WTC11 (cell line): ENCODE measurements at regions not wholly inside any gene's neighbourhood (a gene's known extent, or its start where the extent isn't known, plus 50 kb on each side); places are given as distances from the start of the nearest gene placed in this dataset.

ENCODE experiments used
- ATAC-seq: fragments of 200-7000 bp; cut with Tn5 transposase; 2 replicates; pipeline ENCODE4 v1.10.0; 2021; ENCODE audit warnings: mild to moderate bottlenecking, moderate library complexity
- CTCF ChIA-PET: fragments of 300-600 bp; sonication (Branson Sonifier 250); formaldehyde crosslinking; loops from one replicate; lab custom pipeline; 2021; ENCODE audit warnings: antibody characterized with exemption; lab: Charles Lee
- POLR2A ChIA-PET: fragments of 350-600 bp; sonication (Branson Sonifier 250); formaldehyde crosslinking; loops from one replicate; lab custom pipeline; 2021; ENCODE audit warnings: antibody characterized with exemption; lab: Charles Lee
- DNase-seq: peaks from one replicate; pipeline ENCODE4 v3.0.0; 2021; ENCODE audit warnings: low spot score
- H3K27ac Mint-ChIP-seq: 2 replicates; pipeline ENCODE4 v1.8.0; 2021; ENCODE audit warnings: mixed read lengths
- H3K27me3 Mint-ChIP-seq: 2 replicates; pipeline ENCODE4 v1.8.0; 2021; ENCODE audit warnings: low read depth, mild to moderate bottlenecking, moderate library complexity, mixed read lengths
- H3K36me3 Mint-ChIP-seq: 2 replicates; pipeline ENCODE4 v1.8.0; 2021; ENCODE audit warnings: mixed read lengths
- H3K4me1 Mint-ChIP-seq: 2 replicates; pipeline ENCODE4 v1.8.0; 2022; ENCODE audit warnings: mixed read lengths
- H3K4me3 Mint-ChIP-seq: 2 replicates; pipeline ENCODE4 v1.8.0; 2021; ENCODE audit warnings: mild to moderate bottlenecking, moderate library complexity, mixed read lengths
- H3K9me3 Mint-ChIP-seq: 2 replicates; pipeline ENCODE4 v1.8.0; 2021; ENCODE audit warnings: mixed read lengths
- CDX4 ChIP-seq: fragments of 250-450 bp; sonication (Bioruptor Pico); IDR thresholded peaks from 2 replicates; pipeline ENCODE4 v1.9.0; 2021; ENCODE audit warnings: moderate library complexity, mild to moderate bottlenecking, inconsistent platforms, borderline replicate concordance
- CREM ChIP-seq: sonication (generic); formaldehyde crosslinking; IDR thresholded peaks from 2 replicates; pipeline ENCODE4 v1.8.1; 2022; ENCODE audit warnings: mild to moderate bottlenecking, missing genetic modification reagents, moderate library complexity
- ETV6 ChIP-seq: sonication (generic); formaldehyde crosslinking; IDR thresholded peaks from 2 replicates; pipeline ENCODE4 v1.8.1; 2022; ENCODE audit warnings: mild to moderate bottlenecking, missing genetic modification reagents
- FOXP1 ChIP-seq: sonication (generic); formaldehyde crosslinking; IDR thresholded peaks from 2 replicates; pipeline ENCODE4 v1.8.0; 2022; ENCODE audit warnings: missing genetic modification reagents, mild to moderate bottlenecking, moderate library complexity, borderline replicate concordance
- JAZF1 ChIP-seq: fragments of 250-450 bp; sonication (Bioruptor Pico); IDR thresholded peaks from 2 replicates; pipeline ENCODE4 v1.9.0; 2021; ENCODE audit warnings: moderate library complexity, mild to moderate bottlenecking, inconsistent platforms
- JUN ChIP-seq: sonication (generic); formaldehyde crosslinking; IDR thresholded peaks from 2 replicates; pipeline ENCODE4 v1.8.0; 2023; ENCODE audit warnings: mild to moderate bottlenecking, missing genetic modification reagents
- NFATC4 ChIP-seq: fragments of 250-450 bp; sonication (Bioruptor Pico); IDR thresholded peaks from 2 replicates; pipeline ENCODE4 v1.9.0; 2021; ENCODE audit warnings: mild to moderate bottlenecking
- USF1 ChIP-seq: sonication (generic); formaldehyde crosslinking; IDR thresholded peaks from 2 replicates; pipeline ENCODE4 v1.8.0; 2022; ENCODE audit warnings: mild to moderate bottlenecking, missing genetic modification reagents
- ZNF121 ChIP-seq: sonication (generic); formaldehyde crosslinking; IDR thresholded peaks from 2 replicates; pipeline ENCODE4 v1.8.0; 2023; ENCODE audit warnings: missing genetic modification reagents
- ZNF219 ChIP-seq: sonication (generic); formaldehyde crosslinking; IDR thresholded peaks from 2 replicates; pipeline ENCODE4 v1.8.0; 2023; ENCODE audit warnings: missing genetic modification reagents, mild to moderate bottlenecking, borderline replicate concordance
- TF ChIP-seq, protein P1 (sequence below): fragments of 250-450 bp; sonication (Bioruptor Pico); IDR thresholded peaks from 2 replicates; pipeline ENCODE4 v1.9.0; 2021; ENCODE audit warnings: mild to moderate bottlenecking
- TF ChIP-seq, protein P2 (sequence below): sonication (generic); formaldehyde crosslinking; IDR thresholded peaks from 2 replicates; pipeline ENCODE4 v1.8.0; 2023; ENCODE audit warnings: missing genetic modification reagents
- TF ChIP-seq, protein P3 (sequence below): sonication (generic); formaldehyde crosslinking; IDR thresholded peaks from 2 replicates; pipeline ENCODE4 v1.8.1; 2023; ENCODE audit warnings: mild to moderate bottlenecking, missing genetic modification reagents

DNA sequence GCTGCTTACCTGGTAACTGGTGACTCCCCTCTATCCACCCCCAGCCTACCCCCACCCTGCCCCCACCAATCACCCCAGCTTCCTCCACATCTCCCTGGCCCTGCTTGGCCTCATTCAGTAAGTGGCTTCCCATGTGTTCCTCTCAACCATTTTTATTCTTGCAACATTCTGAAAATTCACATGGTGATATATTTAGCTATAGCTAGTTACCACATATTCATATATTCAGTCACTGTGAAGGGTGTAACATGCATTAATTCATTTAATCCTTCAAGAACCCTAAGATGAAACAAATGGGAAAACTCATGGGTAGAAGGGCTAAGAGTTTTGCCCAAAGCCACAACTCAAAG lies 95.4 kb upstream of the CEP85L start (continued):
- TF ChIP-seq JUN (CRISPR knock-in tag) (no peak), CREM (no peak), ZNF219 (no peak), USF1 (no peak)
- TF ChIP-seq, protein P1, sequence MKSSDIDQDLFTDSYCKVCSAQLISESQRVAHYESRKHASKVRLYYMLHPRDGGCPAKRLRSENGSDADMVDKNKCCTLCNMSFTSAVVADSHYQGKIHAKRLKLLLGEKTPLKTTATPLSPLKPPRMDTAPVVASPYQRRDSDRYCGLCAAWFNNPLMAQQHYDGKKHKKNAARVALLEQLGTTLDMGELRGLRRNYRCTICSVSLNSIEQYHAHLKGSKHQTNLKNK (CRISPR knock-in tag) = no peak
- TF ChIP-seq, protein P2, sequence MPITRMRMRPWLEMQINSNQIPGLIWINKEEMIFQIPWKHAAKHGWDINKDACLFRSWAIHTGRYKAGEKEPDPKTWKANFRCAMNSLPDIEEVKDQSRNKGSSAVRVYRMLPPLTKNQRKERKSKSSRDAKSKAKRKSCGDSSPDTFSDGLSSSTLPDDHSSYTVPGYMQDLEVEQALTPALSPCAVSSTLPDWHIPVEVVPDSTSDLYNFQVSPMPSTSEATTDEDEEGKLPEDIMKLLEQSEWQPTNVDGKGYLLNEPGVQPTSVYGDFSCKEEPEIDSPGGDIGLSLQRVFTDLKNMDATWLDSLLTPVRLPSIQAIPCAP (CRISPR knock-in tag) = no peak

GRCh38 chr6:118746145-118746824 lies 94.9 kb upstream of the CEP85L start:
- Mint-ChIP-seq H3K36me3 (no peaks in the 10 kb centered on the region), H3K27ac (no peak overlapping the region), H3K27me3 (no peaks in the 10 kb centered on the region), H3K4me1 (peaks cover 28% of the 10 kb centered on the region), H3K4me3 (no peak overlapping the region), H3K9me3 (0 out of 2 replicates have a peak, but pooled peaks cover 5% of the 10 kb centered on the region)
- no peak for TF ChIP-seq ETV6
- DNase-seq (no peak), ATAC-seq (no peak)
- POLR2A ChIA-PET = no interaction called here
- CTCF ChIA-PET = interaction anchor here (0.9 kb wide), 1 partner anchor 54 kb away, joined by 4 read pairs; no protein-coding TSS in a partner anchor

DNA sequence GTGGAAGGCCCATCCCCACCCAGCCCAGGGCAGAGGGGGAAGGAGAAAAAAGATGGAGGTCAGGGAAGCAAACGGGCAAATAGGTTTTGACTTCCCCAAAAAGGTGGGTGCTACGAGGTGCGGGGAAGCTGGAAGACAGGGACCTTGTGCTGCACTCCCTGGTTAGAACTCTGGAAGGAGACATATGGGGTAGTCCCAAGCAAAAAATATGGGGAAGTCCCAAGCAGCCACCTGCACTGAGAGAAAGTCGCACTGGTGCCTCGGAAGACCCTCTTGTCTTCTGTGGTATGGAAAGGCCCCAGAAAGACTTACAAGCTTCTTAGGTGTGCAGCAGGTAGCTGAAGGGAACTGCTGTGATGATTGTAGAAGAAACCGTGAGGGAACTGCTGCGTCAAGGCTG lies 93.8 kb upstream of the CEP85L start:
- POLR2A ChIA-PET = interaction anchor here (0.5 kb wide), 1 partner anchor 28 kb away, joined by 3 read pairs; no protein-coding TSS in a partner anchor
- no peak for TF ChIP-seq JAZF1 (CRISPR knock-in tag)
- no peak for TF ChIP-seq FOXP1 (CRISPR knock-in tag)
- DNase-seq (no peak), ATAC-seq (no peak)
- Mint-ChIP-seq H3K36me3 (no peaks in the 10 kb centered on the region), H3K4me1 (peaks cover 28% of the 10 kb centered on the region), H3K4me3 (no peak overlapping the region), H3K27ac (no peak overlapping the region), H3K27me3 (no peaks in the 10 kb centered on the region), H3K9me3 (0 out of 2 replicates have a peak, but pooled peaks cover 5% of the 10 kb centered on the region)
- CTCF ChIA-PET = no interaction called here

DNA sequence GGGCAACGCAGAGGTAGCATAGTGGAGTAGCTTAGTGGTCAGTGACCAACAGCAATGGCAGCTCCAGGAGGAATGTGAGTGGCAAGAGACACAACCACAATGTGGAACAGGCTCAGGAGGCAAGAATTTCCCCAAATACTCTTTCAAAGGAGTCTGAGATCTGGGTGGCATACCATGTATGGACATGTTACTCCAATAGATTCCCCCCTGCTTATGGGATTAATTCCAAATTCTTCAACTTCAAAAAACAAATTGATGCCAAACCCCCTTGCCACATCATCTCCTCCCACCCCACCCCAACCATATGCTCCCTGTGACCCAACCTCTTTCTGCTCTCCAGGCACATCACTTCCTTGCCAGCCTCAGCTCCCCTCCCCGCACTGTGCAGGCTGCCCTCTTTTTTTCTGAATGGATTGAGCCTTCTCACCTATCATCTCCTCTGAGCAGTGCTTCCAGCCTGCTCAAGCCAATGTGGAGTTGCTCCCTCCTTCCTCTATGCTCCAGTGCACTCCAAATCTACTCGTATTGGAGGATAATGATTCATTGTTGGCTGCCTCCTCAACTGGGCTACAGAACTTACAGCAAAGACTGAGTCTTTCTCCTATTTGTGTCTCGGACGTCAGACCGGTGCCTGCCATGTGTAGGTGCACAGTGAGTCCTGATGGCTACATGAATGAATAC lies 93.0 kb upstream of the CEP85L start:
- TF ChIP-seq CDX4 (CRISPR knock-in tag) (no peak), NFATC4 (CRISPR knock-in tag) (no peak)
- TF ChIP-seq, protein P3, sequence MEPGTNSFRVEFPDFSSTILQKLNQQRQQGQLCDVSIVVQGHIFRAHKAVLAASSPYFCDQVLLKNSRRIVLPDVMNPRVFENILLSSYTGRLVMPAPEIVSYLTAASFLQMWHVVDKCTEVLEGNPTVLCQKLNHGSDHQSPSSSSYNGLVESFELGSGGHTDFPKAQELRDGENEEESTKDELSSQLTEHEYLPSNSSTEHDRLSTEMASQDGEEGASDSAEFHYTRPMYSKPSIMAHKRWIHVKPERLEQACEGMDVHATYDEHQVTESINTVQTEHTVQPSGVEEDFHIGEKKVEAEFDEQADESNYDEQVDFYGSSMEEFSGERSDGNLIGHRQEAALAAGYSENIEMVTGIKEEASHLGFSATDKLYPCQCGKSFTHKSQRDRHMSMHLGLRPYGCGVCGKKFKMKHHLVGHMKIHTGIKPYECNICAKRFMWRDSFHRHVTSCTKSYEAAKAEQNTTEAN = no peak
- H3K4me3 Mint-ChIP-seq = no peak overlapping the region
- peaks cover 28% of the 10 kb centered on the region for H3K4me1 Mint-ChIP-seq
- ATAC-seq = no peak
- no peaks in the 10 kb centered on the region for H3K27me3 Mint-ChIP-seq
- CTCF ChIA-PET = no interaction called here
- 0 out of 2 replicates have a peak, but pooled peaks cover 5% of the 10 kb centered on the region for H3K9me3 Mint-ChIP-seq
- H3K27ac Mint-ChIP-seq = no peak overlapping the region
- POLR2A ChIA-PET = no interaction called here
- DNase-seq = no peak
- H3K36me3 Mint-ChIP-seq = no peaks in the 10 kb centered on the region

GRCh38 chr6:118743746-118744145 lies 92.4 kb upstream of the CEP85L start:
- ATAC-seq (no peak), DNase-seq (no peak)
- Mint-ChIP-seq H3K4me1 (peaks cover 27% of the 10 kb centered on the region), H3K36me3 (no peaks in the 10 kb centered on the region), H3K27me3 (no peaks in the 10 kb centered on the region), H3K9me3 (0 out of 2 replicates have a peak, but pooled peaks cover 5% of the 10 kb centered on the region), H3K4me3 (no peak overlapping the region), H3K27ac (no peak overlapping the region)
- TF ChIP-seq ZNF121 (CRISPR knock-in tag) = no peak
- ChIA-PET CTCF (no interaction called here), POLR2A (no interaction called here)
